Transverse colon (tissue), 3 donors: ENCODE measurements at regions not wholly inside any gene's neighbourhood (a gene's known extent, or its start where the extent isn't known, plus 50 kb on each side); places are given as distances from the start of the nearest gene placed in this dataset.

Experiments used
- CTCF ChIP-seq, 5 experiments: fragments of 200-600 bp in 3 of 5; fragments of 450-650 bp in 2 of 5; sonication (generic) in 3 of 5; IDR thresholded peaks; 1 replicate in 2 of 5; 2 replicates in 3 of 5; pipeline ENCODE4 v1.5.1; 2016 to 2017; ENCODE audit warnings: antibody characterized with exemption in 5 of 5, inconsistent platforms in 3 of 5, mild to moderate bottlenecking in 2 of 5, moderate library complexity in 1 of 5
- EP300 ChIP-seq: sonication (generic); formaldehyde crosslinking; IDR thresholded peaks from one replicate; pipeline ENCODE4 v1.6.1; 2017; ENCODE audit warnings: antibody characterized with exemption, low read depth
- POLR2A ChIP-seq: fragments of 450-650 bp; IDR thresholded peaks from one replicate; pipeline ENCODE4 v1.6.1; 2016; ENCODE audit warnings: antibody characterized with exemption, mild to moderate bottlenecking, moderate library complexity

GRCh38 chr13:38563739-38564138 lies 123.1 kb upstream of the FREM2 start:
- no peak for TF ChIP-seq CTCF (IDR thresholded peaks at IDR 0.05)
- TF ChIP-seq POLR2A = no peak
- no peak for TF ChIP-seq EP300
